Panc1 (cell line): ENCODE measurements at regions not wholly inside any gene's neighbourhood (a gene's known extent, or its start where the extent isn't known, plus 50 kb on each side); places are given as distances from the start of the nearest gene placed in this dataset.

Experiments used
- ATAC-seq: fragments of 200-7000 bp; cut with Tn5 transposase; 2 replicates; pipeline ENCODE4 v1.9.1; 2020; ENCODE audit warnings: mild to moderate bottlenecking, moderate library complexity
- BruUV-seq: library from RNA; stranded (reverse); fragments of 400-500 nt; replicated peaks from 2 replicates; lab custom pipeline; 2021; lab: Mats Ljungman, UMichigan
- CTCF ChIA-PET: fragments of 300-600 bp; sonication (Branson Sonifier 250); formaldehyde crosslinking; loops from one replicate; lab custom pipeline; 2022; ENCODE audit warnings: antibody characterized with exemption; lab: Charles Lee
- POLR2A ChIA-PET: fragments of 300-600 bp; sonication (Branson Sonifier 250); formaldehyde crosslinking; loops from one replicate; lab custom pipeline; 2022; ENCODE audit warnings: antibody characterized with exemption; lab: Charles Lee
- DNase-seq: peaks from one replicate; pipeline ENCODE4 v3.0.0-alpha.2; 2010; ENCODE audit warnings: low read depth, low spot score
- H3K27ac ChIP-seq: 2 replicates; pipeline ENCODE4 v1.5.1; 2011; ENCODE audit warnings: mild to moderate bottlenecking, low read length, inconsistent platforms
- H3K27me3 ChIP-seq: fragments of 200-500 bp; sonication (Bioruptor generic); 2 replicates; pipeline ENCODE4 v1.6.0; 2014; ENCODE audit warnings: low read length, inconsistent platforms; ENCODE audit not compliant: control insufficient read depth, insufficient read depth
- H3K36me3 ChIP-seq: fragments of 200-500 bp; sonication (Bioruptor generic); 2 replicates; pipeline ENCODE4 v1.5.1; 2014; ENCODE audit warnings: inconsistent platforms, mild to moderate bottlenecking, low read length, moderate library complexity; ENCODE audit not compliant: control insufficient read depth, insufficient read depth
- H3K4me1 ChIP-seq: 2 replicates; pipeline ENCODE4 v1.5.1; 2011; ENCODE audit warnings: inconsistent platforms, mild to moderate bottlenecking, low read length, moderate library complexity; ENCODE audit not compliant: control insufficient read depth, insufficient read depth
- H3K4me3 ChIP-seq, 2 experiments: 2 replicates each; pipeline ENCODE4 v1.5.1; 2011 to 2012; ENCODE audit warnings: low read depth in 2 of 2, low read length in 2 of 2, mild to moderate bottlenecking in 2 of 2, inconsistent platforms in 1 of 2, moderate library complexity in 1 of 2
- H3K9me3 ChIP-seq: fragments of 200-500 bp; sonication (Bioruptor generic); 2 replicates; pipeline ENCODE4 v1.5.1; 2014; ENCODE audit warnings: low read depth, mild to moderate bottlenecking, inconsistent platforms, low read length, moderate library complexity; ENCODE audit not compliant: control insufficient read depth, insufficient read depth
- POLR2AphosphoS5 ChIP-seq: IDR thresholded peaks from 2 replicates; pipeline ENCODE4 v1.6.1; 2012; ENCODE audit warnings: mild to moderate bottlenecking, low read depth, low read length, moderate library complexity
- SIN3A ChIP-seq: IDR thresholded peaks from 2 replicates; pipeline ENCODE4 v1.6.1; 2012; ENCODE audit warnings: low read depth, mild to moderate bottlenecking, low read length, moderate library complexity, borderline replicate concordance; ENCODE audit not compliant: insufficient read depth
- TCF7L2 ChIP-seq: IDR thresholded peaks from 2 replicates; pipeline ENCODE4 v1.6.1; 2011; ENCODE audit warnings: mild to moderate bottlenecking, low read depth, low read length, inconsistent platforms
- in situ Hi-C: cut with HindIII; loops from 2 replicates; pipeline ENCODE4 v1.10.0; 2016; ENCODE audit warnings: low sequenced_read_pairs, low pct_unique_long_range_greater_than_20kb
- intact Hi-C: fragments of 100-400 bp; cut with micrococcal nuclease; formaldehyde crosslinking; loops from one replicate; pipeline ENCODE4 v1.10.0; 2022; ENCODE audit not compliant: unreplicated experiment
- TF ChIP-seq, protein P1 (sequence below), 2 experiments: IDR thresholded peaks; 2 replicates each; pipeline ENCODE4 v1.6.1; 2011 to 2012; ENCODE audit warnings: low read depth in 2 of 2, control low read depth in 1 of 2, low read length in 1 of 2, mild to moderate bottlenecking in 1 of 2, moderate library complexity in 1 of 2; ENCODE audit not compliant: insufficient read depth in 1 of 2
- TF ChIP-seq, protein P2 (sequence below): fragments of 450-650 bp; IDR thresholded peaks from 2 replicates; pipeline ENCODE4 v1.5.1; 2017; ENCODE audit warnings: mild to moderate bottlenecking

DNA sequence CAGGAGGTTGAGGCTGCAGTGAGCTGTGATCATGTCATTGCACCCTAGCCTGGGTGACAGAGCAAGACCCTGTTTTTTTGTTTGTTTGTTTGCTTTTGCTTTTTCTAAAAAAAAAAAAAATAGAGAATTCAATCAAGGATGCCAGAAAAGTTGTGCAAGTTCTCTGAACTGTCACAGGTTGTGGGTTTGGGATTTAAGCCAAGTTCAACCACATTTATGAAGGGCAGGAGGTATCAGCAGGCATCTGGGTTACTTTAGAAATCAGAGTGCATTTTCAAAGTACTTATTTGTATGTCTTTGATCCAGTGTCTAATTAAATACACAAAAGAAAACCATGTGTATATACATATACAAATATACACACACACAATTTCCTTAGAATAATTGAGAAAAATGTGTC lies 151.2 kb upstream of the MINDY3 start:
- in situ Hi-C loops, result no loop called here

DNA sequence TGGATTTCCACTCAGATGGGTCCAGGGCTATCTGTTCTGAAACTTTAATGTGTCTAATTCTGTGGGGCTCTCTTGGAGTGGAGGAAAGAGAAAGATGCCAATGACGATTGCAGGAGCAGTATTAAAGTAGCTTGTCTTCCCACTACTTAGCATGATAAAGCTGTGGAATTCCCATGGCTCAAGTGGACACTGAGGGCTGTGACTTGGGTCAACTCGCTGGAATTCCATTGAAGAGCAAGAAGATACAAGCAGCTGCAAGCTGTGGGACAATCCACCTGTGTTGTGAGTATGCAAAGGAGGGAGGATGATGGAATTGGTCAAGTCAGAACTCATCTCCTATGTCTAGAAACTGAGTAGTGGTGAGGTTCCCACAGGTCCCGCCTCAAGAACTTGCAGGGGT lies 154.2 kb upstream of the MINDY3 start:
- Histone ChIP-seq H3K9me3 (no peaks in the 10 kb centered on the region), H3K36me3 (no peaks in the 10 kb centered on the region), H3K27ac (no peak overlapping the region), H3K4me1 (no peaks in the 10 kb centered on the region), H3K27me3 (no peaks in the 10 kb centered on the region), H3K4me3 (no peak overlapping the region)
- TF ChIP-seq, protein P1, sequence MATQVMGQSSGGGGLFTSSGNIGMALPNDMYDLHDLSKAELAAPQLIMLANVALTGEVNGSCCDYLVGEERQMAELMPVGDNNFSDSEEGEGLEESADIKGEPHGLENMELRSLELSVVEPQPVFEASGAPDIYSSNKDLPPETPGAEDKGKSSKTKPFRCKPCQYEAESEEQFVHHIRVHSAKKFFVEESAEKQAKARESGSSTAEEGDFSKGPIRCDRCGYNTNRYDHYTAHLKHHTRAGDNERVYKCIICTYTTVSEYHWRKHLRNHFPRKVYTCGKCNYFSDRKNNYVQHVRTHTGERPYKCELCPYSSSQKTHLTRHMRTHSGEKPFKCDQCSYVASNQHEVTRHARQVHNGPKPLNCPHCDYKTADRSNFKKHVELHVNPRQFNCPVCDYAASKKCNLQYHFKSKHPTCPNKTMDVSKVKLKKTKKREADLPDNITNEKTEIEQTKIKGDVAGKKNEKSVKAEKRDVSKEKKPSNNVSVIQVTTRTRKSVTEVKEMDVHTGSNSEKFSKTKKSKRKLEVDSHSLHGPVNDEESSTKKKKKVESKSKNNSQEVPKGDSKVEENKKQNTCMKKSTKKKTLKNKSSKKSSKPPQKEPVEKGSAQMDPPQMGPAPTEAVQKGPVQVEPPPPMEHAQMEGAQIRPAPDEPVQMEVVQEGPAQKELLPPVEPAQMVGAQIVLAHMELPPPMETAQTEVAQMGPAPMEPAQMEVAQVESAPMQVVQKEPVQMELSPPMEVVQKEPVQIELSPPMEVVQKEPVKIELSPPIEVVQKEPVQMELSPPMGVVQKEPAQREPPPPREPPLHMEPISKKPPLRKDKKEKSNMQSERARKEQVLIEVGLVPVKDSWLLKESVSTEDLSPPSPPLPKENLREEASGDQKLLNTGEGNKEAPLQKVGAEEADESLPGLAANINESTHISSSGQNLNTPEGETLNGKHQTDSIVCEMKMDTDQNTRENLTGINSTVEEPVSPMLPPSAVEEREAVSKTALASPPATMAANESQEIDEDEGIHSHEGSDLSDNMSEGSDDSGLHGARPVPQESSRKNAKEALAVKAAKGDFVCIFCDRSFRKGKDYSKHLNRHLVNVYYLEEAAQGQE (IDR thresholded peaks at IDR 0.05; ENCODE audit: insufficient read depth in 1 of 2, low read depth in 2 of 2, low read length in 1 of 2), result no peak
- in situ Hi-C loops, result no loop called here
- DNase-seq (no peak), ATAC-seq (no peak)
- CTCF ChIA-PET, result no interaction called here
- no TSS peak for BruUV-seq
- POLR2A ChIA-PET, result no interaction called here
- intact Hi-C loops, result no loop called here

More for the DNA sequence above, 151.2 kb upstream of the MINDY3 start:
- DNase-seq (no peak), ATAC-seq (no peak)
- BruUV-seq, result no TSS peak
- no peaks in the 10 kb centered on the region for H3K9me3 ChIP-seq
- ChIA-PET CTCF (no interaction called here), POLR2A (no interaction called here)
- H3K4me1 ChIP-seq, result no peaks in the 10 kb centered on the region
- H3K36me3 ChIP-seq, result no peaks in the 10 kb centered on the region
- TF ChIP-seq POLR2AphosphoS5 (no peak), SIN3A (no peak), TCF7L2 (no peak)
- TF ChIP-seq, protein P1 (IDR thresholded peaks at IDR 0.05; ENCODE audit: insufficient read depth in 1 of 2, low read depth in 2 of 2, low read length in 1 of 2), result no peak
- TF ChIP-seq, protein P2, sequence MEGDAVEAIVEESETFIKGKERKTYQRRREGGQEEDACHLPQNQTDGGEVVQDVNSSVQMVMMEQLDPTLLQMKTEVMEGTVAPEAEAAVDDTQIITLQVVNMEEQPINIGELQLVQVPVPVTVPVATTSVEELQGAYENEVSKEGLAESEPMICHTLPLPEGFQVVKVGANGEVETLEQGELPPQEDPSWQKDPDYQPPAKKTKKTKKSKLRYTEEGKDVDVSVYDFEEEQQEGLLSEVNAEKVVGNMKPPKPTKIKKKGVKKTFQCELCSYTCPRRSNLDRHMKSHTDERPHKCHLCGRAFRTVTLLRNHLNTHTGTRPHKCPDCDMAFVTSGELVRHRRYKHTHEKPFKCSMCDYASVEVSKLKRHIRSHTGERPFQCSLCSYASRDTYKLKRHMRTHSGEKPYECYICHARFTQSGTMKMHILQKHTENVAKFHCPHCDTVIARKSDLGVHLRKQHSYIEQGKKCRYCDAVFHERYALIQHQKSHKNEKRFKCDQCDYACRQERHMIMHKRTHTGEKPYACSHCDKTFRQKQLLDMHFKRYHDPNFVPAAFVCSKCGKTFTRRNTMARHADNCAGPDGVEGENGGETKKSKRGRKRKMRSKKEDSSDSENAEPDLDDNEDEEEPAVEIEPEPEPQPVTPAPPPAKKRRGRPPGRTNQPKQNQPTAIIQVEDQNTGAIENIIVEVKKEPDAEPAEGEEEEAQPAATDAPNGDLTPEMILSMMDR, result no peak
- no peaks in the 10 kb centered on the region for H3K27me3 ChIP-seq
- no peak overlapping the region for H3K4me3 ChIP-seq
- intact Hi-C loops, result no loop called here
- H3K27ac ChIP-seq, result no peak overlapping the region
